ENCODE measurements at regions not wholly inside any gene's neighbourhood (a gene's known extent, or its start where the extent isn't known, plus 50 kb on each side); places are given as distances from the start of the nearest gene placed in this dataset.
"Not testable (repeated sequence)": the region's sequence is repeated elsewhere in the genome, so short reads cannot be mapped to it uniquely, and the experiment has no call there.

DNA sequence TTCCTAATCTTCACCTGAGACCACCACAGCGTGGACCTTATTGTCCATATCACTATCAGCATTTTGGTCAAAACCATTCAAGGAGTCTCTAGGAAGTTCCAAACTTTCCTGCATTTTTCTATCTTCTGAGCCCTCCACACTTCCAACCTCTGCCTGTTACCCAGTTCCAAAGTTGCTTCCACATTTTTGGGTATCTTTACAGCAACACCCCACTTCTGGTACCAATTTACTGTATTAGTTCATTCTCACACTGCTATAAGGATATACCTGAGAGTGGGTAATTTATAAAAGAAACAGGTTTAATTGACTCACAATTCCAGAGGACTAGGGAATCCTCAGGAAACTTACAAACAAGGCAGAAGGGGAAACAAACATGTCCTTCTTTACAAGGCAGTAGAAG, 103.3 kb upstream of the CBLB start:
- no peak overlapping the region for H3K4me3 ChIP-seq (ENCODE audit: low read depth, low read length)
- DNase-seq (ENCODE audit: low read depth) = no peak
- TF ChIP-seq, protein P1, sequence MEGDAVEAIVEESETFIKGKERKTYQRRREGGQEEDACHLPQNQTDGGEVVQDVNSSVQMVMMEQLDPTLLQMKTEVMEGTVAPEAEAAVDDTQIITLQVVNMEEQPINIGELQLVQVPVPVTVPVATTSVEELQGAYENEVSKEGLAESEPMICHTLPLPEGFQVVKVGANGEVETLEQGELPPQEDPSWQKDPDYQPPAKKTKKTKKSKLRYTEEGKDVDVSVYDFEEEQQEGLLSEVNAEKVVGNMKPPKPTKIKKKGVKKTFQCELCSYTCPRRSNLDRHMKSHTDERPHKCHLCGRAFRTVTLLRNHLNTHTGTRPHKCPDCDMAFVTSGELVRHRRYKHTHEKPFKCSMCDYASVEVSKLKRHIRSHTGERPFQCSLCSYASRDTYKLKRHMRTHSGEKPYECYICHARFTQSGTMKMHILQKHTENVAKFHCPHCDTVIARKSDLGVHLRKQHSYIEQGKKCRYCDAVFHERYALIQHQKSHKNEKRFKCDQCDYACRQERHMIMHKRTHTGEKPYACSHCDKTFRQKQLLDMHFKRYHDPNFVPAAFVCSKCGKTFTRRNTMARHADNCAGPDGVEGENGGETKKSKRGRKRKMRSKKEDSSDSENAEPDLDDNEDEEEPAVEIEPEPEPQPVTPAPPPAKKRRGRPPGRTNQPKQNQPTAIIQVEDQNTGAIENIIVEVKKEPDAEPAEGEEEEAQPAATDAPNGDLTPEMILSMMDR (IDR thresholded peaks at IDR 0.05; ENCODE audit: insufficient read depth, low read depth, low read length) = no peak

DNA sequence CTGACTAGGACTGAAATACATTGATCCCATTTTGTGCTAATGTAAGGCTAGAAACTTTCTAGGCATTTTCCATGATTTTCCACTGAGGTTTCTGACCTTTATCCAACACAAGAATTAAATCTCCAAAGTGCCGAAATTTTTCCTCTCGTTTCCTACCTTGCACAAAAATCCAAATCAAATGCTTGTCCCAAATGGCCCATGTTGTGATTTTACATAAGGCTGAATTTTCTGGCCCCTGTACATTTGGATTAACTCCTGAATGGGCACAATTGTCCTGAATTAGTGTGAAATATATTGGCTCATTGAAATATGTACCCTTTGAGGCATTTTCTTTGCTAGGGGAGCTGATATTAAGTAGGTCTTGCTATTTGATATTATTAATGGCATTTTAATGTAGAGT, 105.6 kb upstream of the CBLB start:
- DNase-seq (ENCODE audit: low read depth) = no peak
- TF ChIP-seq, protein P1 (IDR thresholded peaks at IDR 0.05; ENCODE audit: insufficient read depth, low read depth, low read length) = no peak
- H3K4me3 ChIP-seq (ENCODE audit: low read depth, low read length) = no peak overlapping the region

DNA sequence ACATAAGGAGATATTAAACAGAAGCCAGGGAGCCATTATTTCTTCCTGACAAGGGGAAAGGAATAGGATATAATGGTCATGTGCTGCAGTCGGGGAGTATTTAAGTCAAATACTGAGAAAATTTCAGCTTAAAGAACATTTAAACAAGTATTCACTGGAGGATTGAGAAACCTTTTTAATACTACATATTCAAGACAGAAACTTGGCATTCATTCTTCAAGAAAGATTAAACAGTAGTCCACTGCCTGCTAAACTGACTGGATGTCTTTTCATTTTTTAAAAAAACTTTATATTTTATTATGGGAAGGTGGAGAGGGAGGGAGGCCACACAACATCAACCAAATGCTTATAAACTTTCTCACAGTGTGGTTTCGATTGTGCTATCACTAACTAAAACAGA, 107.4 kb upstream of the CBLB start:
- DNase-seq (ENCODE audit: low read depth) = peak; percentile 48
- TF ChIP-seq, protein P1 (IDR thresholded peaks at IDR 0.05; ENCODE audit: insufficient read depth, low read depth, low read length) = no peak
- H3K4me3 ChIP-seq (ENCODE audit: low read depth, low read length) = no peak overlapping the region

DNA sequence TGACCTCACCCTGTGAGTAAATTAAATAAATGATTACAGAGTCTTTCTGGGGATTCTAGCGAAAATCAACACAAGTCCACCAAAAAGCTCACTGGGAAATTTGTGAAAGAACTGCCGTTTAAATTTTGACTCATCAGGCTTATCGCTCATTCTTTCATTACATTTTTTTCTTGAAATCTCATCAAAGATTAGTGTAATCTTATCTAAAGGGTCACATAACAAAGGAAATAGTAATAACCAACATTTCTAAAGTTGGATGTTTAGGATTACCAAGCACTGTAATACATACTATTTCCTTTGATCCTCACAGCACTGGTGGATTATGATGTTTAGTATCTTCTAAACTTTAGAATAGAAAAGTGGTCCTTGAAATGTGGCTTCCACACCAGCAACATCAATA, 111.1 kb upstream of the CBLB start:
- DNase-seq (ENCODE audit: low read depth) = peak; percentile 26

DNA sequence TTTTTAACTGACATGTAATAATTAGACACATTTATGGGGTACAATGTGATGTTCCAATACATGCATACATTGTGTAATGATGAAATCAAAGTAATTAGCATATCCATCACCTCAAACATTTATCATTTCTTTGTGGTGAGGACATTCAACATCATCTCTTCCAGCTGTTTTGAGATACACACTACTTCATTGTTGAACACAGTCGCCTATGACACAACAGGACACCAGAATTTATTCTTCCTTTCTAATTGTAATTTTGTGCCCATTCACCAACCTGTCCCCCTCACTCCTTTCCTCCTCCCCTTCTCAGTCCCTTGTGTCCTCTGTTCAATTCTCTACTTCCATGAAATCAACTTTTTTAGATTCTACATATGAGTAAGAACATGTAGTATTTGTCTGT, 113.4 kb upstream of the CBLB start:
- no peak overlapping the region for H3K4me3 ChIP-seq (ENCODE audit: low read depth, low read length)
- TF ChIP-seq, protein P1 (IDR thresholded peaks at IDR 0.05; ENCODE audit: insufficient read depth, low read depth, low read length) = no peak
- DNase-seq (ENCODE audit: low read depth) = no peak

More for the DNA sequence above, 111.1 kb upstream of the CBLB start:
- no peak overlapping the region for H3K4me3 ChIP-seq (ENCODE audit: low read depth, low read length)
- TF ChIP-seq, protein P1 (IDR thresholded peaks at IDR 0.05; ENCODE audit: insufficient read depth, low read depth, low read length) = no peak

DNA sequence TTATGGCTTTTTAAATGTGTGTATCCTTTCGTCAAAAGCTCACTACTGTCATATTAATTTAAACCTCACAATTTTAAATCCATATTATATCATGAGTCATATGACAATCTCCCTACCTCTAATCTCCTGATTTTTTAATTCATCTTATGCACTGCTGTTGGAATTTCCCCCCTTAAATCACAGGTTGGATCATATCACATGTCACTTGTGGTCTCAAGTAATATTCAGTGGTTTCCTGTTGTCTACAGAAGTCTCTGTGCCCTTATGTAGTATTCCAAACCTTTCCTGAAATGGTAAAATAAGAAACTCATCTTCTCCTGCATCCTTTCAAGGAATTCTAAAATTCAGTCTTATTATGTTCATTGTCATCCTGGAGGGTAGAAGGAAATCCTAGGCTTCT, 116.0 kb upstream of the CBLB start:
- TF ChIP-seq, protein P1 (IDR thresholded peaks at IDR 0.05; ENCODE audit: insufficient read depth, low read depth, low read length) = no peak
- no peak overlapping the region for H3K4me3 ChIP-seq (ENCODE audit: low read depth, low read length)
- DNase-seq (ENCODE audit: low read depth) = peak; percentile 21

DNA sequence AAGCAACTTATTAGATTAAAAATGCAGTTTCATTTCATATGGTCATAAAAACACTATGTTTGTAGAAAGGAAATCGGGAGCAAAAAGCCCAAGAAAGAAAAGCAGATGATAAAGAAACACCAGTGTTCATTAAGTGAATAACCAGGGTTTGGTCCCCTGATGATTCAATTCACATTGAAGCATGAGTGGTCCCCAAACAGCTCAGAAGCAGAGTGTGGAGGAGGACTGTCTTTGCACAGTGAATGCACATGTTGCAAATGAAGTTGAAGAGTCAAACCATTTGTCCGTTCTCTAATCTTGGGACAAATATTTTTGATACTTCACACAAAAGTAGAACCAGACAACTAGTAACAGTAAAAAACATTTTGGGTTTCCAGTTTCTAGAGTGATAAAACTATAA, 117.5 kb upstream of the CBLB start:
- DNase-seq (ENCODE audit: low read depth) = not testable (repeated sequence)

More for the DNA sequence above, 117.5 kb upstream of the CBLB start:
- H3K4me3 ChIP-seq (ENCODE audit: low read depth, low read length) = not testable (repeated sequence)
